Breast epithelium (tissue), 4 donors: ENCODE measurements at regions not wholly inside any gene's neighbourhood (a gene's known extent, or its start where the extent isn't known, plus 50 kb on each side); places are given as distances from the start of the nearest gene placed in this dataset.

Experiments
- DNase-seq, 2 donors: peaks; one replicate each; pipeline ENCODE4 v3.0.0-alpha.2; 2019; ENCODE audit warnings: low spot score in 2 of 2
- H3K27ac ChIP-seq, 2 donors: fragments of 200-600 bp; sonication (generic) in 1 of 2; one replicate each; pipeline ENCODE4 v1.5.1; 2016 to 2019; ENCODE audit warnings: mild to moderate bottlenecking in 1 of 2
- H3K27me3 ChIP-seq, 2 donors: fragments of 200-600 bp; sonication (generic) in 1 of 2; one replicate each; pipeline versions ENCODE4 v1.5.1 to v1.6.0; 2017 to 2019; ENCODE audit warnings: control low read depth in 1 of 2, mild to moderate bottlenecking in 1 of 2
- H3K36me3 ChIP-seq: fragments of 200-600 bp; one replicate; pipeline ENCODE4 v1.5.1; 2019
- H3K4me1 ChIP-seq, 2 donors: fragments of 200-600 bp; sonication (generic); one replicate each; pipeline ENCODE4 v1.5.1; 2016 to 2019; ENCODE audit warnings: control low read depth in 1 of 2
- H3K4me3 ChIP-seq, 3 donors: fragments of 200-600 bp; sonication (generic); 1 replicate in 2 of 3; 2 replicates in 1 of 3; pipeline ENCODE4 v1.5.1; 2016 to 2019; ENCODE audit warnings: mild to moderate bottlenecking in 3 of 3, moderate library complexity in 2 of 3
- H3K9me3 ChIP-seq, 2 donors: fragments of 200-600 bp; sonication (generic) in 1 of 2; one replicate each; pipeline ENCODE4 v1.5.1; 2016 to 2019; ENCODE audit warnings: control low read depth in 1 of 2
- CTCF ChIP-seq, 3 donors: fragments of 450-650 bp; IDR thresholded peaks; one replicate each; pipeline ENCODE4 v1.5.1; 2016 to 2017; ENCODE audit warnings: antibody characterized with exemption in 3 of 3, mild to moderate bottlenecking in 3 of 3, moderate library complexity in 3 of 3
- POLR2A ChIP-seq: fragments of 450-650 bp; IDR thresholded peaks from one replicate; pipeline ENCODE4 v1.6.1; 2016; ENCODE audit warnings: antibody characterized with exemption, mild to moderate bottlenecking, moderate library complexity
- POLR2AphosphoS5 ChIP-seq, 3 donors: sonication (generic); formaldehyde crosslinking; IDR thresholded peaks; one replicate each; pipeline ENCODE4 v1.6.1; 2017; ENCODE audit warnings: antibody characterized with exemption in 3 of 3
- intact Hi-C: fragments of 100-400 bp; cut with DNase I; formaldehyde crosslinking; loops from one replicate; pipeline ENCODE4 v1.15.1; 2023; ENCODE audit warnings: low total_unique reads

GRCh38 chr5:92904021-92904420, 677.0 kb downstream of the NR2F1-AS1 start:
- no peak overlapping the region for H3K27ac ChIP-seq
- H3K4me3 ChIP-seq: no peak overlapping the region
- no peaks in the 10 kb centered on the region for H3K27me3 ChIP-seq
- TF ChIP-seq POLR2AphosphoS5 (IDR thresholded peaks at IDR 0.05) (no peak), CTCF (IDR thresholded peaks at IDR 0.05) (no peak), POLR2A (no peak)
- H3K36me3 ChIP-seq: no peaks in the 10 kb centered on the region
- H3K9me3 ChIP-seq: no peaks in the 10 kb centered on the region
- DNase-seq: no peak
- intact Hi-C loops: no loop called here
- H3K4me1 ChIP-seq: no peaks in the 10 kb centered on the region

DNA sequence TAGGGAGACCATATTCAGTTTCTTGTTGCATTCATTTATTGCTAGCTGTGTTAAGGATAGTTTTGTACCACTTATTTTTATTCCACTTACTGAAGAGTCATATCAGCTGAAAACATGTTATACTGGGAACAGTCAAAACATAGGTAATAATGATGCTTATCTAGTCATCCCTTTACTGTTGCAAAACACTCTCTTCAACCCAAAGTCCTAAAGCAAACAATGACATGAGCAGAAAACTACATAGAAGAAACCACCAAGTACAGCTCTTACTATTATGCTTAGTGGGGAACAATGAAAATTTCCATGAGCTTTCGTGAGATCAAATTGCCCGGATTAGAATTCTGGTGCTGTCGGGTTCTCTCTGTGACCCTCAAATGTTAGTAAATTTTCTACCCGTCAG, 681.4 kb downstream of the NR2F1-AS1 start:
- Histone ChIP-seq H3K27ac (no peak overlapping the region), H3K27me3 (no peaks in the 10 kb centered on the region), H3K4me3 (no peak overlapping the region), H3K9me3 (no peaks in the 10 kb centered on the region), H3K4me1 (no peaks in the 10 kb centered on the region), H3K36me3 (no peaks in the 10 kb centered on the region)
- TF ChIP-seq POLR2AphosphoS5 (IDR thresholded peaks at IDR 0.05) (no peak), CTCF (IDR thresholded peaks at IDR 0.05) (no peak), POLR2A (no peak)
- intact Hi-C loops: no loop called here
- DNase-seq: no peak

DNA sequence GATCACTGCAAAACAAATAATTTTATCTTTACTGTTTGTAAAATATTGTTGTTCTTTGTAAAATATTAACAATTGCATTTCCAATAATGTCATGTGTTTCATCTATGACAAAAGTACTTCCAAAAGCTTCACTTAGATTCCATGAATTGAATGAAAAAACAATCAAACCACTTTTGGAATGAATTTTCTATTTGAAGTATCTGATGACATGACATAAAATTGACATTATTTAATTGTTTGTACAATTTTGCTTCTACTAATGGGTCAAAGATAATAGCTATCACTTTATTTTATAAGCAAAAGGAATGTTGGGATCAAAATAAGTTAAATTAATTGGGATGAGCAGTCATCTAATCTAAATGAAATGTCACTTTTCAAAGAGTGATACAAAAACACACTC, 684.3 kb downstream of the NR2F1-AS1 start:
- DNase-seq: no peak
- no peaks in the 10 kb centered on the region for H3K9me3 ChIP-seq
- intact Hi-C loops: no loop called here
- H3K4me1 ChIP-seq: no peaks in the 10 kb centered on the region
- no peak for TF ChIP-seq POLR2A
- no peak for TF ChIP-seq CTCF (IDR thresholded peaks at IDR 0.05)
- TF ChIP-seq POLR2AphosphoS5 (IDR thresholded peaks at IDR 0.05): no peak
- H3K27ac ChIP-seq: no peak overlapping the region
- H3K36me3 ChIP-seq: no peaks in the 10 kb centered on the region
- no peak overlapping the region for H3K4me3 ChIP-seq
- no peaks in the 10 kb centered on the region for H3K27me3 ChIP-seq

DNA sequence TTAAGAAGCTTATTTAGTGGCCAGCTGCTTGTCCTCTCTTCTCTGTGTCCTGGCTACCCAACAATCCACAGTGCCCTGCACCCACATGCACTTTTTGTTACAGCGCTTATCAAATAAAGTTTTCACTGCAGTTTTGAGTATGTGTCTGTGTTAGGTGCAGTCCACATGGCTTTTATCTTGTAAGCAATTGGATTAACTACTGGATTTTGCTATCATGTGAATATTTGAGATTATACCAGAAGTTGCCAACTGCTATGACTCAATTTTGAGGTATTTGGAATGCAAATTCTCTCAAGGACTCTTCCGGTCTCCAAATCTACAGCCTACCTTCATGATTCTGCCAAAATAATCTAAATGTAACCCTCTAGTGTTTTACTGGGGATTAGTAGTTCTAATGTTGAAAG, 690.2 kb downstream of the NR2F1-AS1 start:
- no peak for DNase-seq
- Histone ChIP-seq H3K36me3 (no peaks in the 10 kb centered on the region), H3K4me1 (no peaks in the 10 kb centered on the region), H3K4me3 (no peak overlapping the region), H3K27me3 (no peaks in the 10 kb centered on the region), H3K9me3 (no peaks in the 10 kb centered on the region), H3K27ac (no peak overlapping the region)
- TF ChIP-seq POLR2A (no peak), POLR2AphosphoS5 (IDR thresholded peaks at IDR 0.05) (no peak), CTCF (IDR thresholded peaks at IDR 0.05) (no peak)
- intact Hi-C loops: no loop called here

DNA sequence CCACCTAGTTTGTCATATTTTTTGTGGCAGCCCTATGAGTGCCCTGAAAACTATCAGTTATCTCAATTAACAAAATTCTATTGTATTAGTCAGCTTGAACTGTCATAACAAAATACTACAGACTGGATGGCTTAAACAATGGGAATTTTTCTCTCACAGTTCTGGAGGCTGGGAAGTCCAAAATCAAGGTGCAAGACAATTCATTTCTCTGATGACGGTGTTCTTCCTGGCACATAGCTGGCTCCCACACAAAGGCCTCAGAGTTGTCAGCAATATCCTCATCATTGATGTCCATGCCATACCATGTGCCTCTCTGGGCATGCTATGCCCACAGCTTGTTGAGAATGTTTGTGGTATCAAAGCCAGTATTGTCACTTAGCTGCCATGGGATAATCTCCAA, 691.9 kb downstream of the NR2F1-AS1 start:
- no peaks in the 10 kb centered on the region for H3K27me3 ChIP-seq
- no peaks in the 10 kb centered on the region for H3K9me3 ChIP-seq
- no peaks in the 10 kb centered on the region for H3K36me3 ChIP-seq
- no peak for TF ChIP-seq CTCF (IDR thresholded peaks at IDR 0.05)
- no peak overlapping the region for H3K4me3 ChIP-seq
- H3K27ac ChIP-seq: no peak overlapping the region
- no peaks in the 10 kb centered on the region for H3K4me1 ChIP-seq
- intact Hi-C loops: no loop called here
- no peak for DNase-seq
